Caco-2 (cell line): ENCODE measurements at regions not wholly inside any gene's neighbourhood (a gene's known extent, or its start where the extent isn't known, plus 50 kb on each side); places are given as distances from the start of the nearest gene placed in this dataset.

Source experiments
- BruUV-seq: library from RNA; stranded (reverse); fragments of 400-500 nt; replicated peaks from 2 replicates; lab custom pipeline; 2021; lab: Mats Ljungman, UMichigan
- CTCF ChIA-PET: fragments of 300-600 bp; sonication (Branson Sonifier 250); formaldehyde crosslinking; loops from one replicate; lab custom pipeline; 2022; ENCODE audit warnings: antibody characterized with exemption; lab: Charles Lee
- POLR2A ChIA-PET: fragments of 300-600 bp; sonication (Branson Sonifier 250); formaldehyde crosslinking; loops from one replicate; lab custom pipeline; 2022; ENCODE audit warnings: antibody characterized with exemption; lab: Charles Lee
- DNase-seq, 2 experiments: peaks; one replicate each; pipeline versions ENCODE4 v3.0.0 to v3.0.0-alpha.2; 2020 to 2022
- H3K27me3 ChIP-seq: replicated peaks from 2 replicates; pipeline ENCODE4 v1.6.0; 2011; ENCODE audit warnings: low read length; ENCODE audit not compliant: control insufficient read depth, insufficient read depth
- H3K36me3 ChIP-seq: 2 replicates; pipeline ENCODE4 v1.5.1; 2011; ENCODE audit warnings: low read length; ENCODE audit not compliant: control insufficient read depth, insufficient read depth
- H3K4me1 ChIP-seq: fragments of 250-450 bp; sonication (Bioruptor Pico); 2 replicates; pipeline ENCODE4 v1.5.1; 2020; ENCODE audit warnings: mild to moderate bottlenecking
- H3K4me3 ChIP-seq: 2 replicates; pipeline ENCODE4 v1.5.1; 2011; ENCODE audit warnings: low read depth, mild to moderate bottlenecking, control low read depth, low read length
- H3K9me3 ChIP-seq: fragments of 250-450 bp; sonication (Bioruptor Pico); 2 replicates; pipeline ENCODE4 v1.5.1; 2020; ENCODE audit warnings: mild to moderate bottlenecking, moderate library complexity
- H3K27ac Mint-ChIP-seq: one replicate; pipeline ENCODE4 v1.8.0; 2022; ENCODE audit warnings: mixed read lengths; ENCODE audit not compliant: unreplicated experiment
- H3K27me3 Mint-ChIP-seq: one replicate; pipeline ENCODE4 v1.8.0; 2022; ENCODE audit warnings: mixed read lengths; ENCODE audit not compliant: insufficient read depth, unreplicated experiment
- H3K36me3 Mint-ChIP-seq: one replicate; pipeline ENCODE4 v1.8.0; 2022; ENCODE audit warnings: mild to moderate bottlenecking, mixed read lengths; ENCODE audit not compliant: insufficient read depth, unreplicated experiment
- H3K4me1 Mint-ChIP-seq: one replicate; pipeline ENCODE4 v1.8.0; 2022; ENCODE audit warnings: low read depth, mixed read lengths; ENCODE audit not compliant: unreplicated experiment
- H3K4me3 Mint-ChIP-seq: one replicate; pipeline ENCODE4 v1.8.0; 2022; ENCODE audit warnings: mild to moderate bottlenecking, moderate library complexity, mixed read lengths; ENCODE audit not compliant: unreplicated experiment
- H3K9me3 Mint-ChIP-seq: one replicate; pipeline ENCODE4 v1.8.0; 2022; ENCODE audit warnings: mixed read lengths; ENCODE audit not compliant: unreplicated experiment
- CTCF ChIP-seq, 2 experiments: fragments of 200-600 bp in 1 of 2; IDR thresholded peaks; 1 replicate in 1 of 2; 2 replicates in 1 of 2; pipeline versions ENCODE4 v1.5.1 to v1.8.0; 2011 to 2022; ENCODE audit warnings: antibody characterized with exemption in 1 of 2, control low read depth in 1 of 2, inconsistent platforms in 1 of 2, low read depth in 1 of 2, low read length in 1 of 2, mild to moderate bottlenecking in 1 of 2, moderate library complexity in 1 of 2; ENCODE audit not compliant: insufficient read depth in 1 of 2, severe bottlenecking in 1 of 2, unreplicated experiment in 1 of 2
- intact Hi-C: fragments of 100-400 bp; cut with micrococcal nuclease; formaldehyde crosslinking; loops from one replicate; pipeline ENCODE4 v1.10.0; 2022; ENCODE audit not compliant: unreplicated experiment

- ChIA-PET CTCF (no interaction called here), POLR2A (interaction anchor here (0.5 kb wide), 1 partner anchor 313 kb away, joined by 3 read pairs; no protein-coding TSS in a partner anchor)
- Histone ChIP-seq H3K27me3 (no peaks in the 10 kb centered on the region), H3K4me3 (no peak overlapping the region), H3K9me3 (no peaks in the 10 kb centered on the region), H3K4me1 (no peaks in the 10 kb centered on the region), H3K36me3 (no peaks in the 10 kb centered on the region)
- intact Hi-C loops: no loop called here
- H3K4me3 Mint-ChIP-seq: no peak overlapping the region
- peaks cover 9% of the 10 kb centered on the region for H3K27me3 Mint-ChIP-seq
- no peak for TF ChIP-seq CTCF (IDR thresholded peaks at IDR 0.05; ENCODE audit: insufficient read depth in 1 of 2, low read depth in 1 of 2, low read length in 1 of 2, severe bottlenecking in 1 of 2, unreplicated experiment in 1 of 2)
- peak in 1 of 2 experiments; percentile 29 for DNase-seq
- H3K9me3 Mint-ChIP-seq: peaks cover 11% of the 10 kb centered on the region
- H3K27ac Mint-ChIP-seq: no peak overlapping the region
- BruUV-seq: no TSS peak
- no peaks in the 10 kb centered on the region for H3K36me3 Mint-ChIP-seq
- no peaks in the 10 kb centered on the region for H3K4me1 Mint-ChIP-seq
Measured at GRCh38 chr16:86708431-86708830, 130.1 kb downstream of the FOXL1 start.

- H3K36me3 Mint-ChIP-seq: no peaks in the 10 kb centered on the region
Measured at GRCh38 chr16:86709103-86709502, 130.8 kb downstream of the FOXL1 start.

GRCh38 chr16:86709902-86710601 is 131.7 kb downstream of the FOXL1 start:
- intact Hi-C loops: no loop called here
- Mint-ChIP-seq H3K4me1 (no peaks in the 10 kb centered on the region), H3K4me3 (no peak overlapping the region), H3K27ac (no peak overlapping the region), H3K9me3 (peaks cover 11% of the 10 kb centered on the region), H3K36me3 (no peaks in the 10 kb centered on the region), H3K27me3 (peaks cover 13% of the 10 kb centered on the region)
- no peak for DNase-seq
- no peak overlapping the region for H3K4me3 ChIP-seq
- no TSS peak for BruUV-seq
- no peak for TF ChIP-seq CTCF (IDR thresholded peaks at IDR 0.05; ENCODE audit: insufficient read depth in 1 of 2, low read depth in 1 of 2, low read length in 1 of 2, severe bottlenecking in 1 of 2, unreplicated experiment in 1 of 2)
- H3K36me3 ChIP-seq: no peaks in the 10 kb centered on the region
- no peaks in the 10 kb centered on the region for H3K9me3 ChIP-seq
- ChIA-PET POLR2A (no interaction called here), CTCF (no interaction called here)
- H3K27me3 ChIP-seq: no peaks in the 10 kb centered on the region
- no peaks in the 10 kb centered on the region for H3K4me1 ChIP-seq

More at GRCh38 chr16:86709103-86709502, 130.8 kb downstream of the FOXL1 start:
- CTCF ChIA-PET: no interaction called here
- POLR2A ChIA-PET: interaction anchor here (0.5 kb wide), 1 partner anchor 313 kb away, joined by 3 read pairs; no protein-coding TSS in a partner anchor
- Histone ChIP-seq H3K36me3 (no peaks in the 10 kb centered on the region), H3K4me1 (no peaks in the 10 kb centered on the region), H3K4me3 (no peak overlapping the region), H3K27me3 (no peaks in the 10 kb centered on the region), H3K9me3 (no peaks in the 10 kb centered on the region)
- intact Hi-C loops: no loop called here
- Mint-ChIP-seq H3K4me1 (no peaks in the 10 kb centered on the region), H3K4me3 (no peak overlapping the region), H3K9me3 (peaks cover 11% of the 10 kb centered on the region), H3K27ac (no peak overlapping the region), H3K27me3 (peaks cover 13% of the 10 kb centered on the region)
- DNase-seq: no peak
- TF ChIP-seq CTCF (IDR thresholded peaks at IDR 0.05; ENCODE audit: insufficient read depth in 1 of 2, low read depth in 1 of 2, low read length in 1 of 2, severe bottlenecking in 1 of 2, unreplicated experiment in 1 of 2): no peak
- no TSS peak for BruUV-seq
